ENCODE measurements at regions not wholly inside any gene's neighbourhood (a gene's known extent, or its start where the extent isn't known, plus 50 kb on each side); places are given as distances from the start of the nearest gene placed in this dataset.

DNA sequence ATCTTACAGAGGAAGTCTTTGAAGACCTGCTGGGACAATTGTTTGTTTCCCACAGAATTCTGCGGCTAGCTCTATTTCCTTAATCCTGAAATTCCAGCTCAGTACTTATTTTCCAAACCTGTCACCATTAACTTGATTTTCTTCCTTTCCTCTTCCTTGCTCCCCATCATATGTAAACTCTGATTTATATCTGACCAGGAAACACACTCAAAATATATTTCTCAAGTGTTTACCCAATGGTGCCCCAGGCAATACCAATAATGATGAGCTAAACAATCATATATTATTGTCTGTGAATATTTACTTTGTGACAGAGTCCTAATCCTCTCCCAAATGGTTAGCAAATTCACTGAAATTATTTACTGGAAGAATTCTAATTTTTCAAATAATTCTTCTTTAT, 597.3 kb downstream of the PKHD1 start:
- DNase-seq (ENCODE audit: low read depth): peak; percentile 82
- TF ChIP-seq, protein P1, sequence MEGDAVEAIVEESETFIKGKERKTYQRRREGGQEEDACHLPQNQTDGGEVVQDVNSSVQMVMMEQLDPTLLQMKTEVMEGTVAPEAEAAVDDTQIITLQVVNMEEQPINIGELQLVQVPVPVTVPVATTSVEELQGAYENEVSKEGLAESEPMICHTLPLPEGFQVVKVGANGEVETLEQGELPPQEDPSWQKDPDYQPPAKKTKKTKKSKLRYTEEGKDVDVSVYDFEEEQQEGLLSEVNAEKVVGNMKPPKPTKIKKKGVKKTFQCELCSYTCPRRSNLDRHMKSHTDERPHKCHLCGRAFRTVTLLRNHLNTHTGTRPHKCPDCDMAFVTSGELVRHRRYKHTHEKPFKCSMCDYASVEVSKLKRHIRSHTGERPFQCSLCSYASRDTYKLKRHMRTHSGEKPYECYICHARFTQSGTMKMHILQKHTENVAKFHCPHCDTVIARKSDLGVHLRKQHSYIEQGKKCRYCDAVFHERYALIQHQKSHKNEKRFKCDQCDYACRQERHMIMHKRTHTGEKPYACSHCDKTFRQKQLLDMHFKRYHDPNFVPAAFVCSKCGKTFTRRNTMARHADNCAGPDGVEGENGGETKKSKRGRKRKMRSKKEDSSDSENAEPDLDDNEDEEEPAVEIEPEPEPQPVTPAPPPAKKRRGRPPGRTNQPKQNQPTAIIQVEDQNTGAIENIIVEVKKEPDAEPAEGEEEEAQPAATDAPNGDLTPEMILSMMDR (IDR thresholded peaks at IDR 0.05; ENCODE audit: control insufficient read depth, extremely low read depth, insufficient read depth): no peak
- no peak overlapping the region for H3K4me3 ChIP-seq (ENCODE audit: low read depth, low read length)

DNA sequence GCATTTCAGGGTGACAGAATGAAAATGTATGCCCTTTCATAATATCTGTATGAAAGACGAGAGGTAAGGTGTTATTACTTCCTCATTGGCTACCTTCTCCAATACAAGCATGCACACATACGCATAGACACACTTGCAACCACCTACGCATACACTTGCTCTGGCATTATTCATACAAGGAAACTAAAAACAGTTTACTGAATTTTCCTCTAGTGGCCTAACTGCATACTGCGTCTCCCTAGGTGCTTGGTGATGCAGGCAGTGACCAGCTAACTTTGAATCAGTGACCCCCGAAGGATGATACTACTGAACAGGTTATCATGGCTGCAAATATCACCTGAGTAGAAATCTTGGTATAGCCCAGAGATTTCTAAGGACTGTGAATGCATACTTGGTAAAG, 593.1 kb downstream of the PKHD1 start:
- no peak overlapping the region for H3K4me3 ChIP-seq (ENCODE audit: low read depth, low read length)
- TF ChIP-seq, protein P1 (IDR thresholded peaks at IDR 0.05; ENCODE audit: control insufficient read depth, extremely low read depth, insufficient read depth): 0 out of 2 replicates have a peak, but pooled peaks have one; percentile 3
- DNase-seq (ENCODE audit: low read depth): no peak

DNA sequence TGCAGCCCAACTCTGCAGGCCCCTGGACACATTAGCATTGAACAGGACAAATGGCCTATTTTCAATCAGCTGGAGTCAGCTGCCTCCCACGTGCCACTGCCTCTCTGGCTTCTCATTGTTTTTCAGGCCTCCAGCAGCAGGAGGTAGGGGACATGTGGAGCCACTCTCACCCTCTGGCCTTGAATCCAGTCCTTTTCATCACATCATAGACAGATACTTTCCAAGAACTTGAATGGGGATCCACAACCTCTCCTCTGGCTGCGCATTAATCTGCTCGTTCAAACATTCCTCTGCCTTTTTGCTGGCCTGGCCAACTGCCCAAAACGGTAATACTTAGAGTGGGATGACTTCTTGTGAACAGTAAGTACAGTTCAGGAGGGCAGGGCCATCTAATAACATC, 592.3 kb downstream of the PKHD1 start:
- TF ChIP-seq, protein P1 (IDR thresholded peaks at IDR 0.05; ENCODE audit: control insufficient read depth, extremely low read depth, insufficient read depth): no peak
- no peak overlapping the region for H3K4me3 ChIP-seq (ENCODE audit: low read depth, low read length)
- DNase-seq (ENCODE audit: low read depth): no peak

DNA sequence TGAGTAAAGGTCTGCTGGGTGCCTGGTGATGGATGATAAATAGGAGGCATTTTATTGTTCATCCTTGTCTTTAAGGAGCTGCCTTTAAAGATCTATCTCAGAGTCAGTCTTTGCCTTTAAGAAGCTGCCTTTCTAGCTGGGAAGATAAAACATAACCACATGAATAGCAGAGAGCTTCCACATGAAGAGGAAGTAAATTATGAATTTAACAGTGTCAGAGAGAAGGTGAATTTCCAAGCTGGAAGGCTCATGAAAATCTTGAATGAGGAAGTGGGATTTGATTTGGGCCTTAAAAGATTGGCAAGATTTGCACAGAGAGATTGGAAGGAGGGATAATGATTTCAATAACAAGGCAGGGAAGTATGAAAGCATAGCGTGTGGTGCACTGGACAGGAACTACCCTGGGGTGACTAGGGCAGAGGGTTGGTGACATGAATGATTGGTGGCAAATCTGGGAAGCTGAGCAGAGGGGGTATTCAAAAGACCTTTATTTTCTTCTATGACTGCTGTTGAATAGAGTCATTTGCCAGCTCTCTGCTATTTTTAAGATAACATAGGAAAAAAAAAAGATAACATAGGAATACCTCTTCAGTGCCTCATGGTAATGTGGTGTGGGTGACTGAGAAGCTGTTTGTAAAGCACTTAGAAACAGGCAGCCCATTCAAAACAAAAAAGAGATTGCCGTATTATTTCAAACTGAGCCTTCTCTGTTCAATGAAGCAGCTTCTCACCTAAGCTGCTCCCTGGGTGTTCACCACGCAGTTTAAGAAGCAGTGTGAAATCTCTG, 591.6 kb downstream of the PKHD1 start:
- no peak for DNase-seq (ENCODE audit: low read depth)
- H3K4me3 ChIP-seq (ENCODE audit: low read depth, low read length): no peak overlapping the region
- TF ChIP-seq, protein P1 (IDR thresholded peaks at IDR 0.05; ENCODE audit: control insufficient read depth, extremely low read depth, insufficient read depth): no peak

DNA sequence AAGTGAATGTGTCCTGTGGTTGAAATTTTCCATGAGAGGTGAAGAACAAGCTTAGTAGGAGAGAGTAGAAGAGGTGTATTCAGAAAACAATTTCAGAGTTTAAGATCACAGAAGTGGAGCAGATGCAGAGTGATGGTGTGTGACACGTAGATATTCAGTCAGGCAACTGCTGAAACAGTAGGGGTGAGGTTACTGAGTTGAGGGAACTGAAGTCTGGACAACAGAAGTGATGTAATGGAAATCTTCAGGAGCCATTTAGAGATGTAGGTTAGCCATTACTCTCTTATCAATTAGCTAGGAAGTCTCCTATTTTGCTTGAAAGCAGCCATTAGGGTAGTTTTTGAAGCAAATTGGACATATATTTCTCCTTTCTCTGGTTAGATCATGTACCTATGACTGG, 584.4 kb downstream of the PKHD1 start:
- TF ChIP-seq, protein P1 (IDR thresholded peaks at IDR 0.05; ENCODE audit: control insufficient read depth, extremely low read depth, insufficient read depth): no peak
- no peak overlapping the region for H3K4me3 ChIP-seq (ENCODE audit: low read depth, low read length)
- no peak for DNase-seq (ENCODE audit: low read depth)

DNA sequence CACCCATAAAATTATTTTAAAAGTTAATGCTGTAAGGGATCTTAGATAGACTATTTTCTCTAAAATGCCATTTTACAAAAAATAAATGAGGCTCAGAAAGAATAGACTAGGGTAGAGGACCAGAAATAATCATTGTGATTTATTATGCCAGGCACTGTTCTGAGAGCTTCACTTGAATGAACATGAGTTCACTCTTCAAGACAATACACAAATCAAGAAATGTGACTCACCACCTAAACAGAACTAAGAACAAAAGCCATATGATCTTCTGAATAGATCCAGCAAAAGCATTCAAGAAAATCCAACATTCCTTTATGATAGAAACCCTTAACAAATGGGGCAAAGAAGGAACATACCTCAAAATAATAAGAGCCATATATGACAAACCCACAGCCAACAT, 582.0 kb downstream of the PKHD1 start:
- H3K4me3 ChIP-seq (ENCODE audit: low read depth, low read length): no peak overlapping the region
- TF ChIP-seq, protein P1 (IDR thresholded peaks at IDR 0.05; ENCODE audit: control insufficient read depth, extremely low read depth, insufficient read depth): no peak
- DNase-seq (ENCODE audit: low read depth): no peak

DNA sequence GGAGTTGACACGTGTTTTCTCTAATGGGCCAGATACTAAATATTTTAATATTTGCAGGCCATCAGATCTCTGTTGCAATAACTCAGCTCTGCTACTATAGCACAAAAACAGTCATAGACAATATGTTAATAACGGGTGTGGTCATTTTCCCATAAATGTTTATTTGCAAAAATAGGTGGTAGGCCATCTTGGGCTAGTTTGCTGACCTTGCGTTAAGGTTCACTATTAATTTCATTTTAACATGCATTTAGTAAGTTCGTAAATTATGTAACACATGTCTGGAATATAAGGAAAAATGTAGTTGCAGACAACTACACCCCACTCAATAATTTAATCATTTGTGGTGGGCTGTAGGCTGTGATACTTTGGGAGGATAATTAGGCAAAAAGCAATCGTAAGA, 577.8 kb downstream of the PKHD1 start:
- TF ChIP-seq, protein P1 (IDR thresholded peaks at IDR 0.05; ENCODE audit: control insufficient read depth, extremely low read depth, insufficient read depth): no peak
- no peak for DNase-seq (ENCODE audit: low read depth)
- H3K4me3 ChIP-seq (ENCODE audit: low read depth, low read length): no peak overlapping the region
